ENCODE measurements at regions not wholly inside any gene's neighbourhood (a gene's known extent, or its start where the extent isn't known, plus 50 kb on each side); places are given as distances from the start of the nearest gene placed in this dataset.

DNA sequence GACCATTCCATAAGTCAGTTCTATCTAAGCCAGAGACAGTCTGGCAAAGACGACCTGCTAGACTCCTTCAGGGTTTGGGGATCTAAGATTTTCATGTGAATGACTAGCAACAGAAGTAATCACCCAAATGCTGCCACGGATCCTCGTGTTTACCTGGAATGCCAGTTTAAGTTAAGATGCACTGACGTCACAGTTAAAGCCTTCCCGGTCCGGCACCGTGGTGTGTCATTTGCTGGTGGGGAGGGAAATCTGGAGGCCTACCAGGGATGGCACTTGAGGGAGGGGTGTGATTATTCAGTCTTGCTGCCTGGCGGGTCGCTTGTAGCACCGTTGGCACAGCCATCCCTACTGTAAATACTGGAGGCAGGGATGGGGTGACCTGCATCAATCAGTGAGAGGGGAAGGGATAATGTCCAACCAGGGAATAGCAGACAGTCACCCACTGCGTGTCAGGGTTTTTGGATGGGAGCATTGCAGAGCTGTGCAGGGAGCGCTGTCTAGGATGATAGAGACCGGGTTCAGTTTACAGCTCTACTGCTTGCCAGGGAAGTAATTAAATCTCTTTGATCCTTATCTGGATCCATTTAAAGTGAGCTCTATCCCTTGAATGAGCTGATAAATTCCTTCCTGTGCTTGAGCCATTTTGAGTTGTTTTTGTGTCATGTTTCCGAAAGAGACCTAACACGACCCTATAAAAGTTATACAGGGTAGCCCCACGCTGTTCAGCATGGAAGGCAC lies 764.7 kb upstream of the EEF2KMT start:
- no peaks in the 10 kb centered on the region for H3K36me3 ChIP-seq
- WGBS, 4 donors = 64 to 72% (median 64%) methylated on average over 16 of the region's 16 CpGs
- intact Hi-C loops (cut with DNase I) = no loop called here

DNA sequence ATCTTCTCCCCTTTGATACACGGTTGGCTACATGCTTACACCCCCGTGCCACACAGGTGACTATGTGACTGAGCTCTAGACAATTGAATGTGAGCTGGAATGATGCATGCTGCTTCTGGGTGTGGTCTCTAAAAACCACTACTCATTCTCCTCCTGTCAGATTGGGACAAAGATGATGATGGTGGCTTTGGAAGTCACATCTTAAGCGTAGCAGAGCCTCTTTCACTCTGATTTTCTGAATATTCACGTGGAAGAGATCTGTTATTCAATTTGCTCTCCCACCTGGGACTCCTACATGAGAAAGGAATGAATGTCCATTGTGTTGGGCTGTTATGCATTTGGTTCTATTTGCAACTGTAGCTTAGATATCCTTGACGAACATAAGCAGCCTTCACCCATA lies 763.6 kb upstream of the EEF2KMT start:
- no peak for TF ChIP-seq CTCF (IDR thresholded peaks at IDR 0.05)
- no peak for TF ChIP-seq POLR2A (IDR thresholded peaks at IDR 0.05)
- H3K4me1 ChIP-seq = no peaks in the 10 kb centered on the region
- 38 to 47% (median 42%) methylated on average over 5 of the region's 5 CpGs for WGBS, 4 donors

More for the DNA sequence above, 764.7 kb upstream of the EEF2KMT start:
- Histone ChIP-seq H3K4me3 (no peak overlapping the region), H3K4me1 (no peaks in the 10 kb centered on the region), H3K9me3 (no peaks in the 10 kb centered on the region), H3K27me3 (no peaks in the 10 kb centered on the region), H3K27ac (no peak overlapping the region)
- no peak for ATAC-seq
- TF ChIP-seq POLR2A (IDR thresholded peaks at IDR 0.05) (no peak), CTCF (IDR thresholded peaks at IDR 0.05) (no peak)
- DNase-seq = no peak

DNA sequence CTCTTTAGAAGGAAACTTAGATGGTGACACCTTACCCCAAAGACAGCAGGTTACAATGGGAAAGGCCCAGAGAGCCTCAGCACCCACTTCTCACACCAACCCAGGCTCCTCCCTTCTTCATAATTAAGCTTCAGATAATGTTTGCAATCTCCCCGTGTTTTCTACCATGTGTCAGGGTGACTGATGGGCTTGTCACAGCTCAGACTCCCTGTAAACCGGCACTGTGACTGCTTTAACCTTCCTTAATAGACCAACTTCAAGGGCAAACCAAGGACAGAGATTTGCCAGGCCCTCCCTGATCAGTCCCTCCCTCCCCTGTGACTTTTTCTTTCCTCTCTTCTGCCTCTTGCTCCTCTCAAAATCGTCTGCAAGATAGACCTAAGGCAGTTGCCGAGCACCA lies 760.6 kb upstream of the EEF2KMT start:
- WGBS, 4 donors = 28 to 38% (median 31%) methylated on average over 4 of the region's 4 CpGs
- H3K4me1 ChIP-seq = no peaks in the 10 kb centered on the region
- DNase-seq = no peak
- ATAC-seq = no peak
- intact Hi-C loops (cut with DNase I) = no loop called here
- no peak overlapping the region for H3K27ac ChIP-seq
- no peaks in the 10 kb centered on the region for H3K27me3 ChIP-seq
- peaks cover 0 to 12% (median 0%) of the 10 kb centered on the region in 12 donors for H3K9me3 ChIP-seq
- H3K36me3 ChIP-seq = no peaks in the 10 kb centered on the region
- H3K4me3 ChIP-seq = no peak overlapping the region
- TF ChIP-seq CTCF (IDR thresholded peaks at IDR 0.05) = no peak
- no peak for TF ChIP-seq POLR2A (IDR thresholded peaks at IDR 0.05)

More for the DNA sequence above, 763.6 kb upstream of the EEF2KMT start:
- no peaks in the 10 kb centered on the region for H3K27me3 ChIP-seq
- no peaks in the 10 kb centered on the region for H3K36me3 ChIP-seq
- H3K9me3 ChIP-seq = no peaks in the 10 kb centered on the region
- intact Hi-C loops (cut with DNase I) = no loop called here
- H3K27ac ChIP-seq = no peak overlapping the region
- ATAC-seq (no peak), DNase-seq (no peak)
- no peak overlapping the region for H3K4me3 ChIP-seq

- TF ChIP-seq CTCF (IDR thresholded peaks at IDR 0.05) (no peak), POLR2A (IDR thresholded peaks at IDR 0.05) (no peak)
- no peak overlapping the region for H3K4me3 ChIP-seq
- DNase-seq = no peak
- 65 to 85% (median 79%) methylated on average over 5 of the region's 5 CpGs for WGBS, 4 donors
- ATAC-seq = no peak
- H3K36me3 ChIP-seq = no peaks in the 10 kb centered on the region
- H3K27ac ChIP-seq = no peak overlapping the region
- H3K27me3 ChIP-seq = no peaks in the 10 kb centered on the region
- no peaks in the 10 kb centered on the region for H3K4me1 ChIP-seq
- H3K9me3 ChIP-seq = peaks cover 0 to 12% (median 0%) of the 10 kb centered on the region in 12 donors
- intact Hi-C loops (cut with DNase I) = no loop called here
Measured at GRCh38 chr16:5854027-5854426, 756.4 kb upstream of the EEF2KMT start.

All from heart left ventricle (tissue), 16 donors.